ENCODE measurements at regions not wholly inside any gene's neighbourhood (a gene's known extent, or its start where the extent isn't known, plus 50 kb on each side); places are given as distances from the start of the nearest gene placed in this dataset.

GRCh38 chr15:97091093-97091492, 760.6 kb downstream of the NR2F2 start:
- H3K27ac ChIP-seq (ENCODE audit: low read depth, low read length), result no peak overlapping the region
- no CpG with 5 or more reads among the region's 1 CpG for WGBS

GRCh38 chr15:97092656-97093055, 762.2 kb downstream of the NR2F2 start:
- Histone ChIP-seq H3K27me3 (ENCODE audit: insufficient read depth, low read length) (no peaks in the 10 kb centered on the region), H3K4me1 (ENCODE audit: insufficient read depth, low read length) (no peaks in the 10 kb centered on the region), H3K27ac (ENCODE audit: low read depth, low read length) (no peak overlapping the region), H3K36me3 (ENCODE audit: insufficient read depth, low read length) (no peaks in the 10 kb centered on the region), H3K4me3 (ENCODE audit: low read length) (no peak overlapping the region), H3K9me3 (ENCODE audit: insufficient read depth, low read depth, low read length) (no peaks in the 10 kb centered on the region), H3K9ac (ENCODE audit: low read depth, low read length) (no peak overlapping the region)
- WGBS, result 92% methylated on average over 2 of the region's 2 CpGs

More at GRCh38 chr15:97091093-97091492, 760.6 kb downstream of the NR2F2 start:
- no peaks in the 10 kb centered on the region for H3K27me3 ChIP-seq (ENCODE audit: insufficient read depth, low read length)
- H3K9ac ChIP-seq (ENCODE audit: low read depth, low read length), result no peak overlapping the region
- no peak overlapping the region for H3K4me3 ChIP-seq (ENCODE audit: low read length)
- H3K4me1 ChIP-seq (ENCODE audit: insufficient read depth, low read length), result no peaks in the 10 kb centered on the region
- H3K9me3 ChIP-seq (ENCODE audit: insufficient read depth, low read depth, low read length), result no peaks in the 10 kb centered on the region
- H3K36me3 ChIP-seq (ENCODE audit: insufficient read depth, low read length), result no peaks in the 10 kb centered on the region

- Histone ChIP-seq H3K36me3 (ENCODE audit: insufficient read depth, low read length) (no peaks in the 10 kb centered on the region), H3K4me1 (ENCODE audit: insufficient read depth, low read length) (no peaks in the 10 kb centered on the region), H3K27ac (ENCODE audit: low read depth, low read length) (no peak overlapping the region), H3K9me3 (ENCODE audit: insufficient read depth, low read depth, low read length) (no peaks in the 10 kb centered on the region), H3K9ac (ENCODE audit: low read depth, low read length) (no peak overlapping the region), H3K27me3 (ENCODE audit: insufficient read depth, low read length) (no peaks in the 10 kb centered on the region), H3K4me3 (ENCODE audit: low read length) (no peak overlapping the region)
- WGBS, result 44% methylated on average over 2 of the region's 2 CpGs
Measured at GRCh38 chr15:97096303-97096835, 765.9 kb downstream of the NR2F2 start.

GRCh38 chr15:97099040-97099439, 768.5 kb downstream of the NR2F2 start:
- Histone ChIP-seq H3K4me3 (ENCODE audit: low read length) (no peak overlapping the region), H3K27ac (ENCODE audit: low read depth, low read length) (no peak overlapping the region), H3K9ac (ENCODE audit: low read depth, low read length) (no peak overlapping the region), H3K27me3 (ENCODE audit: insufficient read depth, low read length) (no peaks in the 10 kb centered on the region), H3K36me3 (ENCODE audit: insufficient read depth, low read length) (no peaks in the 10 kb centered on the region), H3K9me3 (ENCODE audit: insufficient read depth, low read depth, low read length) (no peaks in the 10 kb centered on the region), H3K4me1 (ENCODE audit: insufficient read depth, low read length) (no peaks in the 10 kb centered on the region)
- 100% methylated on average over 1 of the region's 1 CpG for WGBS

GRCh38 chr15:97101572-97101971, 771.1 kb downstream of the NR2F2 start:
- Histone ChIP-seq H3K36me3 (ENCODE audit: insufficient read depth, low read length) (no peaks in the 10 kb centered on the region), H3K9ac (ENCODE audit: low read depth, low read length) (no peak overlapping the region), H3K27me3 (ENCODE audit: insufficient read depth, low read length) (no peaks in the 10 kb centered on the region), H3K4me1 (ENCODE audit: insufficient read depth, low read length) (no peaks in the 10 kb centered on the region), H3K27ac (ENCODE audit: low read depth, low read length) (no peak overlapping the region), H3K4me3 (ENCODE audit: low read length) (no peak overlapping the region), H3K9me3 (ENCODE audit: insufficient read depth, low read depth, low read length) (no peaks in the 10 kb centered on the region)

- H3K9me3 ChIP-seq (ENCODE audit: insufficient read depth, low read depth, low read length), result no peaks in the 10 kb centered on the region
- 94% methylated on average over 8 of the region's 9 CpGs for WGBS
- no peak overlapping the region for H3K27ac ChIP-seq (ENCODE audit: low read depth, low read length)
- no peak overlapping the region for H3K4me3 ChIP-seq (ENCODE audit: low read length)
- H3K9ac ChIP-seq (ENCODE audit: low read depth, low read length), result no peak overlapping the region
- no peaks in the 10 kb centered on the region for H3K36me3 ChIP-seq (ENCODE audit: insufficient read depth, low read length)
- no peaks in the 10 kb centered on the region for H3K27me3 ChIP-seq (ENCODE audit: insufficient read depth, low read length)
- H3K4me1 ChIP-seq (ENCODE audit: insufficient read depth, low read length), result no peaks in the 10 kb centered on the region
Measured at GRCh38 chr15:97114900-97115760, 784.6 kb downstream of the NR2F2 start.

GRCh38 chr15:97115761-97116070, 785.2 kb downstream of the NR2F2 start:
- no peak overlapping the region for H3K27ac ChIP-seq (ENCODE audit: low read depth, low read length)
- no peak overlapping the region for H3K9ac ChIP-seq (ENCODE audit: low read depth, low read length)
- H3K4me1 ChIP-seq (ENCODE audit: insufficient read depth, low read length), result no peaks in the 10 kb centered on the region
- no peaks in the 10 kb centered on the region for H3K9me3 ChIP-seq (ENCODE audit: insufficient read depth, low read depth, low read length)
- WGBS, result 85% methylated on average over 3 of the region's 3 CpGs
- no peaks in the 10 kb centered on the region for H3K27me3 ChIP-seq (ENCODE audit: insufficient read depth, low read length)
- no peaks in the 10 kb centered on the region for H3K36me3 ChIP-seq (ENCODE audit: insufficient read depth, low read length)
- H3K4me3 ChIP-seq (ENCODE audit: low read length), result no peak overlapping the region

GRCh38 chr15:97124790-97125189, 794.3 kb downstream of the NR2F2 start:
- Histone ChIP-seq H3K4me1 (ENCODE audit: insufficient read depth, low read length) (no peaks in the 10 kb centered on the region), H3K36me3 (ENCODE audit: insufficient read depth, low read length) (no peaks in the 10 kb centered on the region)
- WGBS, result 100% methylated on average over 1 of the region's 4 CpGs

GRCh38 chr15:97126553-97127233, 796.2 kb downstream of the NR2F2 start:
- WGBS, result 59% methylated on average over 4 of the region's 4 CpGs

More at GRCh38 chr15:97124790-97125189, 794.3 kb downstream of the NR2F2 start:
- no peaks in the 10 kb centered on the region for H3K27me3 ChIP-seq (ENCODE audit: insufficient read depth, low read length)
- no peak overlapping the region for H3K27ac ChIP-seq (ENCODE audit: low read depth, low read length)
- no peak overlapping the region for H3K4me3 ChIP-seq (ENCODE audit: low read length)
- H3K9me3 ChIP-seq (ENCODE audit: insufficient read depth, low read depth, low read length), result no peaks in the 10 kb centered on the region
- H3K9ac ChIP-seq (ENCODE audit: low read depth, low read length), result no peak overlapping the region

GRCh38 chr15:97129674-97130073, 799.2 kb downstream of the NR2F2 start:
- no peaks in the 10 kb centered on the region for H3K4me1 ChIP-seq (ENCODE audit: insufficient read depth, low read length)
- H3K27ac ChIP-seq (ENCODE audit: low read depth, low read length), result no peak overlapping the region
- no peak overlapping the region for H3K9ac ChIP-seq (ENCODE audit: low read depth, low read length)
- H3K9me3 ChIP-seq (ENCODE audit: insufficient read depth, low read depth, low read length), result no peaks in the 10 kb centered on the region
- no peaks in the 10 kb centered on the region for H3K36me3 ChIP-seq (ENCODE audit: insufficient read depth, low read length)
- no peak overlapping the region for H3K4me3 ChIP-seq (ENCODE audit: low read length)
- H3K27me3 ChIP-seq (ENCODE audit: insufficient read depth, low read length), result no peaks in the 10 kb centered on the region
- WGBS, result 45% methylated on average over 4 of the region's 4 CpGs

More at GRCh38 chr15:97126553-97127233, 796.2 kb downstream of the NR2F2 start:
- Histone ChIP-seq H3K27ac (ENCODE audit: low read depth, low read length) (no peak overlapping the region), H3K4me1 (ENCODE audit: insufficient read depth, low read length) (no peaks in the 10 kb centered on the region), H3K27me3 (ENCODE audit: insufficient read depth, low read length) (no peaks in the 10 kb centered on the region), H3K4me3 (ENCODE audit: low read length) (no peak overlapping the region), H3K36me3 (ENCODE audit: insufficient read depth, low read length) (no peaks in the 10 kb centered on the region), H3K9ac (ENCODE audit: low read depth, low read length) (no peak overlapping the region), H3K9me3 (ENCODE audit: insufficient read depth, low read depth, low read length) (no peaks in the 10 kb centered on the region)

GRCh38 chr15:97140216-97140615, 809.7 kb downstream of the NR2F2 start:
- Histone ChIP-seq H3K4me1 (ENCODE audit: insufficient read depth, low read length) (no peaks in the 10 kb centered on the region), H3K27ac (ENCODE audit: low read depth, low read length) (no peak overlapping the region), H3K36me3 (ENCODE audit: insufficient read depth, low read length) (no peaks in the 10 kb centered on the region), H3K9ac (ENCODE audit: low read depth, low read length) (no peak overlapping the region), H3K27me3 (ENCODE audit: insufficient read depth, low read length) (no peaks in the 10 kb centered on the region), H3K9me3 (ENCODE audit: insufficient read depth, low read depth, low read length) (no peaks in the 10 kb centered on the region), H3K4me3 (ENCODE audit: low read length) (no peak overlapping the region)
- 75% methylated on average over 4 of the region's 4 CpGs for WGBS

All from HUES64 (cell line).